HFFc6 (cell line): ENCODE measurements at regions not wholly inside any gene's neighbourhood (a gene's known extent, or its start where the extent isn't known, plus 50 kb on each side); places are given as distances from the start of the nearest gene placed in this dataset.
"Not testable (repeated sequence)": the region's sequence is repeated elsewhere in the genome, so short reads cannot be mapped to it uniquely, and the experiment has no call there.

Source experiments
- DNase-seq: peaks from one replicate; pipeline ENCODE4 v3.0.0-alpha.2; 2018
- H3K27ac Mint-ChIP-seq: 2 replicates; pipeline ENCODE4 v1.8.0; 2020; ENCODE audit warnings: mild to moderate bottlenecking, mixed read lengths
- H3K27me3 Mint-ChIP-seq: 2 replicates; pipeline ENCODE4 v1.8.0; 2021; ENCODE audit warnings: mild to moderate bottlenecking, moderate library complexity, mixed read lengths; ENCODE audit not compliant: insufficient read depth
- H3K36me3 Mint-ChIP-seq: 2 replicates; pipeline ENCODE4 v1.8.0; 2021; ENCODE audit warnings: low read depth, mixed read lengths
- H3K4me1 Mint-ChIP-seq: 2 replicates; pipeline ENCODE4 v1.8.0; 2020; ENCODE audit warnings: low read depth, mixed read lengths
- H3K4me3 Mint-ChIP-seq: 2 replicates; pipeline ENCODE4 v1.8.0; 2020; ENCODE audit warnings: mild to moderate bottlenecking, moderate library complexity, mixed read lengths
- H3K9me3 Mint-ChIP-seq: 2 replicates; pipeline ENCODE4 v1.8.0; 2020; ENCODE audit warnings: mild to moderate bottlenecking, mixed read lengths
- CTCF ChIP-seq: fragments of 200-600 bp; sonication (generic); IDR thresholded peaks from 2 replicates; pipeline ENCODE4 v1.5.0; 2021; ENCODE audit warnings: antibody characterized with exemption, mild to moderate bottlenecking

DNA sequence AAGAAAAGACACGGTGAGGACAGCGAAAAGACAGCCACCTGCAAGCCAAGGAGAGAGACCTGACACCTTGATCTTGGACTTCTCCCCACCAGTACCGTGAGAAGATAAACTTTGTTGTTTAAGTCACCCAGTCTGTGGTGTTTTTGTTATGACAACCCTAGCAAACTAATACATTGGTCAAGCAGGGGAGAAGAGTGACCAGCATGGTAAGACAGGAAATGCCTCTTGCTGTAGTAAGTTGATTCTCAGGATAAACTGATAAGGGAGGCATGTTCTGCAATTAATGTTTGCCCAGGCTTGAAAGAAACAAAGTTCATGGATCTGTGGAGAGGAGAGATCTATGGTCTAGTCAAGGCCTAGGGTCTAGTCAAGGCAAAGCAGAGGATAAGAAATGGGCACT lies 801.2 kb downstream of the MAT2B start:
- no peak for TF ChIP-seq CTCF
- DNase-seq: no peak
- H3K36me3 Mint-ChIP-seq: no peaks in the 10 kb centered on the region
- no peaks in the 10 kb centered on the region for H3K27me3 Mint-ChIP-seq
- H3K4me3 Mint-ChIP-seq: no peak overlapping the region
- no peaks in the 10 kb centered on the region for H3K4me1 Mint-ChIP-seq
- peaks cover 29% of the 10 kb centered on the region for H3K9me3 Mint-ChIP-seq
- H3K27ac Mint-ChIP-seq: no peak overlapping the region

- Mint-ChIP-seq H3K4me3 (no peak overlapping the region), H3K36me3 (no peaks in the 10 kb centered on the region), H3K9me3 (peaks cover 7% of the 10 kb centered on the region), H3K4me1 (no peaks in the 10 kb centered on the region), H3K27ac (no peak overlapping the region), H3K27me3 (no peaks in the 10 kb centered on the region)
- TF ChIP-seq CTCF: no peak
- no peak for DNase-seq
Measured at GRCh38 chr5:164312801-164313200, 807.4 kb downstream of the MAT2B start.

- no peak for DNase-seq
- peaks cover 20% of the 10 kb centered on the region for H3K9me3 Mint-ChIP-seq
- H3K4me1 Mint-ChIP-seq: no peaks in the 10 kb centered on the region
- no peak overlapping the region for H3K4me3 Mint-ChIP-seq
- no peak for TF ChIP-seq CTCF
- H3K27me3 Mint-ChIP-seq: no peaks in the 10 kb centered on the region
- no peaks in the 10 kb centered on the region for H3K36me3 Mint-ChIP-seq
- H3K27ac Mint-ChIP-seq: no peak overlapping the region
Measured at GRCh38 chr5:164317676-164318075, 812.3 kb downstream of the MAT2B start.

GRCh38 chr5:164319161-164319560 lies 813.7 kb downstream of the MAT2B start:
- no peak for DNase-seq
- H3K27me3 Mint-ChIP-seq: no peaks in the 10 kb centered on the region
- no peak overlapping the region for H3K4me3 Mint-ChIP-seq
- no peak overlapping the region for H3K27ac Mint-ChIP-seq
- no peak for TF ChIP-seq CTCF
- H3K4me1 Mint-ChIP-seq: no peaks in the 10 kb centered on the region
- peaks cover 20% of the 10 kb centered on the region for H3K9me3 Mint-ChIP-seq
- H3K36me3 Mint-ChIP-seq: no peaks in the 10 kb centered on the region

GRCh38 chr5:164324239-164324638 lies 818.8 kb downstream of the MAT2B start:
- Mint-ChIP-seq H3K4me3 (no peak overlapping the region), H3K4me1 (no peaks in the 10 kb centered on the region), H3K36me3 (peaks cover 5% of the 10 kb centered on the region; the same call in 1 of the 2 replicates), H3K27ac (no peak overlapping the region), H3K9me3 (peaks cover 48% of the 10 kb centered on the region), H3K27me3 (no peaks in the 10 kb centered on the region)
- DNase-seq: no peak
- TF ChIP-seq CTCF: no peak

DNA sequence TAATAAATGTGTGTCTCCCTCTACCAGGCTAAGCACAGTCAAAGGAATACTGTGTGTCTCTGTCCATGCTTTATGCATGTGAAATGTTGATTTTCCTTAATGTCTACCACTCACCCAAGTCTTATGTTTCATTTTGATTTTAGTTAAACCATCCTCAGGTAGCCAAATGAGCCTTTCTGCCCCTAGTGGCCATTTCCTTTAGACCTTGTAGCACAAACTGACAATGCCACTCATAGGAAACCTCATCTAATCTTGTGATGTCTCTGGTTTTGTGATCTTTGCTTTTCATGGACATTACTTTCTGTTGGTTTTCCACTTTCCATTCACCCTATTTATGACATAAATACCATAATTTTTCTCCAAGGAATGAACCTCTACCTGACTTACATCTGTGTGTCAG lies 820.8 kb downstream of the MAT2B start:
- TF ChIP-seq CTCF: peak; percentile 37; the same call in 1 of the 2 replicates
- no peak for DNase-seq
- Mint-ChIP-seq H3K27me3 (no peaks in the 10 kb centered on the region), H3K36me3 (peaks cover 5% of the 10 kb centered on the region; the same call in 1 of the 2 replicates), H3K4me1 (no peaks in the 10 kb centered on the region), H3K27ac (no peak overlapping the region), H3K4me3 (no peak overlapping the region), H3K9me3 (peaks cover 38% of the 10 kb centered on the region)

GRCh38 chr5:164327166-164327565 lies 821.7 kb downstream of the MAT2B start:
- H3K4me3 Mint-ChIP-seq, DNase-seq, H3K27me3 Mint-ChIP-seq, H3K4me1 Mint-ChIP-seq, H3K27ac Mint-ChIP-seq, H3K36me3 Mint-ChIP-seq: not testable (repeated sequence)
- H3K9me3 Mint-ChIP-seq: peaks cover 34% of the 10 kb centered on the region
